ENCODE measurements at regions not wholly inside any gene's neighbourhood (a gene's known extent, or its start where the extent isn't known, plus 50 kb on each side); places are given as distances from the start of the nearest gene placed in this dataset.

GRCh38 chr19:5228932-5229777, 111.5 kb downstream of the PTPRS start:
- Histone ChIP-seq H3K4me3 (ENCODE audit: low read length) (peak overlapping the region; percentile 72), H3K79me2 (ENCODE audit: low read length) (no peaks in the 10 kb centered on the region), H3K4me1 (ENCODE audit: insufficient read depth, low read length) (peaks cover 15% of the 10 kb centered on the region), H3K36me3 (ENCODE audit: low read depth, low read length) (no peaks in the 10 kb centered on the region), H4K20me1 (ENCODE audit: low read length) (no peaks in the 10 kb centered on the region), H3F3A (ENCODE audit: low read length, unreplicated experiment) (peaks cover 5% of the 10 kb centered on the region), H3K9ac (ENCODE audit: low read length) (peak overlapping the region; percentile 40; the same call in 1 of the 2 replicates), H3K27me3 (ENCODE audit: low read length) (no peaks in the 10 kb centered on the region), H3K9me3 (ENCODE audit: low read length) (no peaks in the 10 kb centered on the region), H3K9me2 (replicated peaks; ENCODE audit: low read length) (no peaks in the 10 kb centered on the region), H3K4me2 (ENCODE audit: low read length) (peak overlapping the region; percentile 96), H2AFZ (ENCODE audit: low read length) (peak overlapping the region; percentile 55), H3K27ac (ENCODE audit: low read length) (no peak overlapping the region)
- ChIA-PET CTCF (no interaction called here), POLR2A (ENCODE audit: unreplicated experiment) (no interaction called here)
- BruUV-seq (replicated peaks), result no TSS peak
- intact Hi-C loops (cut with micrococcal nuclease), result loop anchor here (5.0 kb wide), 2 partner anchors 57 to 182 kb away; no protein-coding TSS in a partner anchor
- peak; percentile 69 for DNase-seq
- TF ChIP-seq EZH2phosphoT487 (IDR thresholded peaks at IDR 0.05; ENCODE audit: borderline replicate concordance, low read length) (no peak), EZH2 (IDR thresholded peaks at IDR 0.05; ENCODE audit: low read length, unreplicated experiment) (no peak)
- TF ChIP-seq, protein P1, sequence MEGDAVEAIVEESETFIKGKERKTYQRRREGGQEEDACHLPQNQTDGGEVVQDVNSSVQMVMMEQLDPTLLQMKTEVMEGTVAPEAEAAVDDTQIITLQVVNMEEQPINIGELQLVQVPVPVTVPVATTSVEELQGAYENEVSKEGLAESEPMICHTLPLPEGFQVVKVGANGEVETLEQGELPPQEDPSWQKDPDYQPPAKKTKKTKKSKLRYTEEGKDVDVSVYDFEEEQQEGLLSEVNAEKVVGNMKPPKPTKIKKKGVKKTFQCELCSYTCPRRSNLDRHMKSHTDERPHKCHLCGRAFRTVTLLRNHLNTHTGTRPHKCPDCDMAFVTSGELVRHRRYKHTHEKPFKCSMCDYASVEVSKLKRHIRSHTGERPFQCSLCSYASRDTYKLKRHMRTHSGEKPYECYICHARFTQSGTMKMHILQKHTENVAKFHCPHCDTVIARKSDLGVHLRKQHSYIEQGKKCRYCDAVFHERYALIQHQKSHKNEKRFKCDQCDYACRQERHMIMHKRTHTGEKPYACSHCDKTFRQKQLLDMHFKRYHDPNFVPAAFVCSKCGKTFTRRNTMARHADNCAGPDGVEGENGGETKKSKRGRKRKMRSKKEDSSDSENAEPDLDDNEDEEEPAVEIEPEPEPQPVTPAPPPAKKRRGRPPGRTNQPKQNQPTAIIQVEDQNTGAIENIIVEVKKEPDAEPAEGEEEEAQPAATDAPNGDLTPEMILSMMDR (conservative IDR thresholded peaks at IDR 0.05; ENCODE audit: low read depth, low read length), result no peak
- ATAC-seq, result peak; percentile 92

DNA sequence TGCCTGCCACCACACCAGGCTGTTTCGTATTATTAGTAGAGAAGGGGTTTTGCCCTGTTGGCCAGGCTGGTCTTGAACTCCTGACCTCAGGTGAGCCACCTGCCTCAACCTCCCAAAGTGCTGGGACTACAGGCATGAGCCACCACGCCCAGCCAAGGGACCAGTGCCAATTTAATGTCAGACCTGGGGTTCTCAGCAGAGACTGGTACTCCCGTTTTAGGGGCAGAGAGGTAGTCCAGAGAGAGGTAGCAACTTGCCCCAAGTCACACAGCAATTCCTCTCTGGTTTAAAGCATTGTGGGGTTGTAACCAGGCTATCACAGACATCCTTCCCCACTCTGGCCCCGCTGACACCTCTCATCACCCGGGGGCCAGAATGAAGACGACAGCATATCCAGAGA, 112.1 kb downstream of the PTPRS start:
- DNase-seq, result no peak
- peak overlapping the region; percentile 96 for H3K4me2 ChIP-seq (ENCODE audit: low read length)
- ChIA-PET POLR2A (ENCODE audit: unreplicated experiment) (no interaction called here), CTCF (no interaction called here)
- H3K36me3 ChIP-seq (ENCODE audit: low read depth, low read length), result no peaks in the 10 kb centered on the region
- H4K20me1 ChIP-seq (ENCODE audit: low read length), result no peaks in the 10 kb centered on the region
- H3K79me2 ChIP-seq (ENCODE audit: low read length), result no peaks in the 10 kb centered on the region
- H2AFZ ChIP-seq (ENCODE audit: low read length), result no peak overlapping the region
- H3K4me1 ChIP-seq (ENCODE audit: insufficient read depth, low read length), result peaks cover 15% of the 10 kb centered on the region
- H3K9me3 ChIP-seq (ENCODE audit: low read length), result no peaks in the 10 kb centered on the region
- TF ChIP-seq EZH2 (IDR thresholded peaks at IDR 0.05; ENCODE audit: low read length, unreplicated experiment) (no peak), EZH2phosphoT487 (IDR thresholded peaks at IDR 0.05; ENCODE audit: borderline replicate concordance, low read length) (no peak)
- TF ChIP-seq, protein P1 (conservative IDR thresholded peaks at IDR 0.05; ENCODE audit: low read depth, low read length), result no peak
- TSS peak; percentile 40 for BruUV-seq (replicated peaks)
- H3K9ac ChIP-seq (ENCODE audit: low read length), result no peak overlapping the region
- H3K9me2 ChIP-seq (replicated peaks; ENCODE audit: low read length), result no peaks in the 10 kb centered on the region
- ATAC-seq, result no peak
- no peaks in the 10 kb centered on the region for H3K27me3 ChIP-seq (ENCODE audit: low read length)
- H3K4me3 ChIP-seq (ENCODE audit: low read length), result no peak overlapping the region; the same call in 1 of the 2 replicates
- no peak overlapping the region for H3K27ac ChIP-seq (ENCODE audit: low read length)
- intact Hi-C loops (cut with micrococcal nuclease), result loop anchor here (5.0 kb wide), 2 partner anchors 56 to 181 kb away; no protein-coding TSS in a partner anchor
- H3F3A ChIP-seq (ENCODE audit: low read length, unreplicated experiment), result peaks cover 5% of the 10 kb centered on the region

Data from PC-3 (cell line).